ENCODE measurements at regions not wholly inside any gene's neighbourhood (a gene's known extent, or its start where the extent isn't known, plus 50 kb on each side); places are given as distances from the start of the nearest gene placed in this dataset.

GRCh38 chr4:79623021-79623870 is 215.2 kb upstream of the GK2 start:
- no peak for DNase-seq (ENCODE audit: low read depth)
- H3K4me3 ChIP-seq (ENCODE audit: control insufficient read depth, low read depth, low read length): no peak overlapping the region
- no peak for TF ChIP-seq CTCF (IDR thresholded peaks at IDR 0.05; ENCODE audit: control insufficient read depth, insufficient read depth, low read depth, low read length, missing control alignments)

GRCh38 chr4:79621061-79621460 is 213.0 kb upstream of the GK2 start:
- H3K4me3 ChIP-seq (ENCODE audit: control insufficient read depth, low read depth, low read length): no peak overlapping the region

GRCh38 chr4:79620617-79621016 is 212.6 kb upstream of the GK2 start:
- no peak for DNase-seq (ENCODE audit: low read depth)
- no peak for TF ChIP-seq CTCF (IDR thresholded peaks at IDR 0.05; ENCODE audit: control insufficient read depth, insufficient read depth, low read depth, low read length, missing control alignments)
- no peak overlapping the region for H3K4me3 ChIP-seq (ENCODE audit: control insufficient read depth, low read depth, low read length)

More at GRCh38 chr4:79621061-79621460, 213.0 kb upstream of the GK2 start:
- no peak for DNase-seq (ENCODE audit: low read depth)
- TF ChIP-seq CTCF (IDR thresholded peaks at IDR 0.05; ENCODE audit: control insufficient read depth, insufficient read depth, low read depth, low read length, missing control alignments): no peak

GRCh38 chr4:79613269-79613935 is 205.4 kb upstream of the GK2 start:
- H3K4me3 ChIP-seq (ENCODE audit: control insufficient read depth, low read depth, low read length): no peak overlapping the region
- no peak for DNase-seq (ENCODE audit: low read depth)
- no peak for TF ChIP-seq CTCF (IDR thresholded peaks at IDR 0.05; ENCODE audit: control insufficient read depth, insufficient read depth, low read depth, low read length, missing control alignments)

GRCh38 chr4:79611026-79611425 is 203.0 kb upstream of the GK2 start:
- DNase-seq (ENCODE audit: low read depth): no peak
- no peak overlapping the region for H3K4me3 ChIP-seq (ENCODE audit: control insufficient read depth, low read depth, low read length)
- no peak for TF ChIP-seq CTCF (IDR thresholded peaks at IDR 0.05; ENCODE audit: control insufficient read depth, insufficient read depth, low read depth, low read length, missing control alignments)

GRCh38 chr4:79609817-79610216 is 201.8 kb upstream of the GK2 start:
- DNase-seq (ENCODE audit: low read depth): no peak
- no peak overlapping the region for H3K4me3 ChIP-seq (ENCODE audit: control insufficient read depth, low read depth, low read length)
- TF ChIP-seq CTCF (IDR thresholded peaks at IDR 0.05; ENCODE audit: control insufficient read depth, insufficient read depth, low read depth, low read length, missing control alignments): no peak
